HCT116 (cell line): ENCODE measurements at regions not wholly inside any gene's neighbourhood (a gene's known extent, or its start where the extent isn't known, plus 50 kb on each side); places are given as distances from the start of the nearest gene placed in this dataset.

Experiments used
- CEBPB ChIP-seq: IDR thresholded peaks from 2 replicates; pipeline ENCODE4 v1.6.1; 2012; ENCODE audit warnings: low read depth
- EZH2 ChIP-seq: fragments of 200-600 bp; sonication (generic); IDR thresholded peaks from 2 replicates; pipeline ENCODE4 v1.6.1; 2017; ENCODE audit warnings: antibody characterized with exemption, mixed run types
- POLR2A ChIP-seq: IDR thresholded peaks from 2 replicates; pipeline ENCODE4 v1.7.0; 2011; ENCODE audit warnings: borderline replicate concordance; ENCODE audit not compliant: insufficient read depth, insufficient read length; ENCODE audit errors: extremely low read depth
- POLR2AphosphoS5 ChIP-seq: IDR thresholded peaks from 2 replicates; pipeline ENCODE4 v1.6.1; 2011; ENCODE audit warnings: mild to moderate bottlenecking, low read depth, low read length, moderate library complexity
- REST ChIP-seq: IDR thresholded peaks from 2 replicates; pipeline ENCODE4 v1.6.1; 2012; ENCODE audit warnings: low read depth
- SRF ChIP-seq: IDR thresholded peaks from 2 replicates; pipeline ENCODE4 v1.6.1; 2012; ENCODE audit warnings: low read depth
- YY1 ChIP-seq: IDR thresholded peaks from 2 replicates; pipeline ENCODE4 v1.6.1; 2011; ENCODE audit warnings: low read length, low read depth, moderate library complexity, mild to moderate bottlenecking; ENCODE audit not compliant: insufficient replicate concordance; ENCODE audit errors: extremely low read depth
- TF ChIP-seq, protein P1 (sequence below), 3 experiments: fragments of 200-600 bp in 1 of 3; sonication (generic) in 1 of 3; IDR thresholded peaks in 2 of 3; conservative IDR thresholded peaks in 1 of 3; 2 replicates each; pipeline ENCODE4 v1.5.1; 2012 to 2017; ENCODE audit warnings: low read depth in 2 of 3, low read length in 2 of 3, antibody characterized with exemption in 1 of 3, borderline replicate concordance in 1 of 3, control low read depth in 1 of 3, mild to moderate bottlenecking in 1 of 3, mixed read lengths in 1 of 3, mixed run types in 1 of 3, moderate library complexity in 1 of 3; ENCODE audit not compliant: insufficient read depth in 1 of 3
- TF ChIP-seq, protein P2 (sequence below): IDR thresholded peaks from 2 replicates; pipeline ENCODE4 v1.6.1; 2011; ENCODE audit warnings: mild to moderate bottlenecking, low read length, moderate library complexity; ENCODE audit not compliant: insufficient replicate concordance; ENCODE audit errors: extremely low read depth

DNA sequence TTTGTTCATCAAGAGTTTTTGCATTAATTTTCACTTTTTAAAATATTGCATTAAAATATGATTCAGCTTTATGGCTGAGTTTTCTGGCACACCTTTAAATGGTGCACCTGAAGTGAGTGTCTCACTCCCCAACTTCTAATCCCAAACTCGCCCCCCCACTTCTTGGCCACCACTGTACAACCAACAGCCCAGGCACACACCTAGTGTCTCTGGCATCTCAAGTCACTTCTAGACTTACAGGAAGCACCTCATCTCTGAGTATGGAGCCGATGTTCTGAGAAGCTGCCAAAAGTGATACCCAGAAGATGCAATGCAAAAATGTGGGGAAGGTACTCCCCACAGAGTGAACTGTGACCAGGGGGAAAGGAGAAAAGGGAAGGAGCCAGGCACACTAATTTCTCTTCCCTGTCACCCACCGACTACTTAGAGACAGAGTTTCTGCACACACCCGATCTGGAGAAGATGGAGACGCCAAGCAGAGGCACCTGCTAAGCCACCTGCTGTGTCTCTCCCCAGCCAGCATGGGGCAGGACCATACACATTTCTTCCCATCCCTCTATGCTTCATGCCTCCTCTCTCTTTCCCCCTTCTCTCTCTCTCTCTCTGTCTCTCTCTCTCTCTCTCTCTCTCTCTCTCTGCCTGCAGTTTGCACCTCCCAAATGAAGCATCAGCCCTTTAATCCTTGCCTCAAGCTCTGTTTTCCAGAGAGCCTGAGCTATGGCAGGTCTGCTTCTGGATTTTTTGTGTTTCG, 155.3 kb upstream of the ZNF507 start:
- no peak for TF ChIP-seq POLR2A
- TF ChIP-seq, protein P1, sequence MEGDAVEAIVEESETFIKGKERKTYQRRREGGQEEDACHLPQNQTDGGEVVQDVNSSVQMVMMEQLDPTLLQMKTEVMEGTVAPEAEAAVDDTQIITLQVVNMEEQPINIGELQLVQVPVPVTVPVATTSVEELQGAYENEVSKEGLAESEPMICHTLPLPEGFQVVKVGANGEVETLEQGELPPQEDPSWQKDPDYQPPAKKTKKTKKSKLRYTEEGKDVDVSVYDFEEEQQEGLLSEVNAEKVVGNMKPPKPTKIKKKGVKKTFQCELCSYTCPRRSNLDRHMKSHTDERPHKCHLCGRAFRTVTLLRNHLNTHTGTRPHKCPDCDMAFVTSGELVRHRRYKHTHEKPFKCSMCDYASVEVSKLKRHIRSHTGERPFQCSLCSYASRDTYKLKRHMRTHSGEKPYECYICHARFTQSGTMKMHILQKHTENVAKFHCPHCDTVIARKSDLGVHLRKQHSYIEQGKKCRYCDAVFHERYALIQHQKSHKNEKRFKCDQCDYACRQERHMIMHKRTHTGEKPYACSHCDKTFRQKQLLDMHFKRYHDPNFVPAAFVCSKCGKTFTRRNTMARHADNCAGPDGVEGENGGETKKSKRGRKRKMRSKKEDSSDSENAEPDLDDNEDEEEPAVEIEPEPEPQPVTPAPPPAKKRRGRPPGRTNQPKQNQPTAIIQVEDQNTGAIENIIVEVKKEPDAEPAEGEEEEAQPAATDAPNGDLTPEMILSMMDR (IDR thresholded peaks at IDR 0.05 in 2 of 3, conservative IDR thresholded peaks at IDR 0.05 in 1 of 3; ENCODE audit: borderline replicate concordance in 1 of 3, insufficient read depth in 1 of 3, low read depth in 2 of 3, low read length in 2 of 3): no peak
- no peak for TF ChIP-seq EZH2
- TF ChIP-seq, protein P2, sequence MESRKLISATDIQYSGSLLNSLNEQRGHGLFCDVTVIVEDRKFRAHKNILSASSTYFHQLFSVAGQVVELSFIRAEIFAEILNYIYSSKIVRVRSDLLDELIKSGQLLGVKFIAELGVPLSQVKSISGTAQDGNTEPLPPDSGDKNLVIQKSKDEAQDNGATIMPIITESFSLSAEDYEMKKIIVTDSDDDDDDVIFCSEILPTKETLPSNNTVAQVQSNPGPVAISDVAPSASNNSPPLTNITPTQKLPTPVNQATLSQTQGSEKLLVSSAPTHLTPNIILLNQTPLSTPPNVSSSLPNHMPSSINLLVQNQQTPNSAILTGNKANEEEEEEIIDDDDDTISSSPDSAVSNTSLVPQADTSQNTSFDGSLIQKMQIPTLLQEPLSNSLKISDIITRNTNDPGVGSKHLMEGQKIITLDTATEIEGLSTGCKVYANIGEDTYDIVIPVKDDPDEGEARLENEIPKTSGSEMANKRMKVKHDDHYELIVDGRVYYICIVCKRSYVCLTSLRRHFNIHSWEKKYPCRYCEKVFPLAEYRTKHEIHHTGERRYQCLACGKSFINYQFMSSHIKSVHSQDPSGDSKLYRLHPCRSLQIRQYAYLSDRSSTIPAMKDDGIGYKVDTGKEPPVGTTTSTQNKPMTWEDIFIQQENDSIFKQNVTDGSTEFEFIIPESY: no peak
- no peak for TF ChIP-seq POLR2AphosphoS5
- no peak for TF ChIP-seq CEBPB
- TF ChIP-seq REST: no peak
- no peak for TF ChIP-seq YY1
- no peak for TF ChIP-seq SRF
